Mucosa of stomach (tissue), 1 donor: ENCODE measurements at regions not wholly inside any gene's neighbourhood (a gene's known extent, or its start where the extent isn't known, plus 50 kb on each side); places are given as distances from the start of the nearest gene placed in this dataset.

Experiments used
- H3K27me3 ChIP-seq: one replicate; pipeline ENCODE4 v1.7.0; 2013; ENCODE audit warnings: mild to moderate bottlenecking, low read length; ENCODE audit not compliant: control insufficient read depth, insufficient read depth
- H3K36me3 ChIP-seq: one replicate; pipeline ENCODE4 v1.7.0; 2013; ENCODE audit warnings: low read length; ENCODE audit not compliant: control insufficient read depth, insufficient read depth
- H3K4me1 ChIP-seq: one replicate; pipeline ENCODE4 v1.7.0; 2013; ENCODE audit warnings: mild to moderate bottlenecking, low read length; ENCODE audit not compliant: control insufficient read depth, insufficient read depth
- H3K4me3 ChIP-seq: one replicate; pipeline ENCODE4 v1.7.0; 2013; ENCODE audit warnings: low read length
- H3K9ac ChIP-seq: one replicate; pipeline ENCODE4 v1.7.0; 2013; ENCODE audit warnings: mild to moderate bottlenecking, low read length, moderate library complexity
- H3K9me3 ChIP-seq: one replicate; pipeline ENCODE4 v1.7.0; 2013; ENCODE audit warnings: mild to moderate bottlenecking, low read length, moderate library complexity; ENCODE audit not compliant: control insufficient read depth
- donor health status: Pancreatic carcinoma.

DNA sequence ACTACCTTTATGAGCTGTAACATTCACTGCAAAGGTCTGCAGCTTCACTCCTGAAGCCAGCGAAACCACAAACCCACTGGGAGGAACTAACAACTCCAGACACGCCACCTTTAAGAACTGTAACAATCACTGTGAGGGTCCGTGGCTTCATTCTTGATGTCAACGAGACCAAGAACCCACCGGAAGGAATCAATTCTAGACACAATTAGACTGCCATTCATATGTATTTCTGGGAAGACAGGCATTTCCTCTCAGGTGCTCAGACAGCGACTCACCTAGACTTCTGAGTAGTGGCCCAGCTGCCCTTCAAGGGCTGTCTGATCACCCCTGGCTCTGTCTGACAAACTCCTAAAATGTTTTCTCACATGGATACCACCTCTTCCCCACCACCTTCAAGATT lies 506.8 kb downstream of the PDCD6IP start:
- Histone ChIP-seq H3K4me3 (no peak overlapping the region), H3K9ac (no peak overlapping the region), H3K4me1 (no peaks in the 10 kb centered on the region), H3K9me3 (no peaks in the 10 kb centered on the region), H3K27me3 (no peaks in the 10 kb centered on the region), H3K36me3 (no peaks in the 10 kb centered on the region)

DNA sequence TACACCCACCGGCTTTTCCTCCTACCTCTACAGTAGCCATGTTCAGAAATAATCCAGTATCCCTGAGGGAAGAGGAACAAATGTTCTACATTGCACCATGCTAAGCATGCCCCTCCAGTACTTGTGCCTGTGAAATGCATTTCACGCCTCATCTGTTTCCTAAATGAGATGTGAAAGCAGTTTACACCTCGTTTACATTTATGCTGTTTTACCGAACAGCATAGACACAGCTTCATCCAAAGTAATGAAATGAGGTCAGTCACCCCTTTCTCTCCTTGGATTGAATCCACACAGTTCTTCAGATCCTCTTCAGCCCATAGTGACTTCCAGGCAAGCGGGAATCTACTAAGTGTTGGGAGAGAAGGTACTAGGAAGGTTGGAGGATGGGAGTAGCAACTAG lies 514.3 kb downstream of the PDCD6IP start:
- Histone ChIP-seq H3K4me3 (no peak overlapping the region), H3K4me1 (no peaks in the 10 kb centered on the region), H3K9me3 (no peaks in the 10 kb centered on the region), H3K36me3 (no peaks in the 10 kb centered on the region), H3K27me3 (no peaks in the 10 kb centered on the region), H3K9ac (no peak overlapping the region)

DNA sequence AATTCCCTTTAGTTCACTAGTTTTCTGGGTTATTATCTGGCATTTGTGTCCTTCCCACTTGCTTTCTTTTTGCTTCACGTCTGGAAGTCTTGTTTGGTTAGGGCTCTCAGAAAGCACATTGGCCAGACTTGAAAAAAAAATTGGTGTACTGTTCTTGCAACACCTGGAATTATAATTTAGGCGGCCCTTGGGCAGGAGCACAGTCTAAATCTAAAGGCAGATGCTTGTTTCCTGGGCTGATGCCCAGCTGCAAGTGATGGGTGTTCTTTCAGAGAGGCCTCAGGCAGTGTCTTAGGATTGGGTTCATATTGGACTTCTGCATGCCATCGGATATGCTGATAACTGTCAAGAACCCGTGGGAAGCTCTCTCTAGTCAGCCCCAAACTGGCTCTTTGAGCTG lies 521.5 kb downstream of the PDCD6IP start:
- no peaks in the 10 kb centered on the region for H3K36me3 ChIP-seq
- no peaks in the 10 kb centered on the region for H3K27me3 ChIP-seq
- no peaks in the 10 kb centered on the region for H3K4me1 ChIP-seq
- H3K9ac ChIP-seq: no peak overlapping the region
- no peaks in the 10 kb centered on the region for H3K9me3 ChIP-seq
- H3K4me3 ChIP-seq: no peak overlapping the region

DNA sequence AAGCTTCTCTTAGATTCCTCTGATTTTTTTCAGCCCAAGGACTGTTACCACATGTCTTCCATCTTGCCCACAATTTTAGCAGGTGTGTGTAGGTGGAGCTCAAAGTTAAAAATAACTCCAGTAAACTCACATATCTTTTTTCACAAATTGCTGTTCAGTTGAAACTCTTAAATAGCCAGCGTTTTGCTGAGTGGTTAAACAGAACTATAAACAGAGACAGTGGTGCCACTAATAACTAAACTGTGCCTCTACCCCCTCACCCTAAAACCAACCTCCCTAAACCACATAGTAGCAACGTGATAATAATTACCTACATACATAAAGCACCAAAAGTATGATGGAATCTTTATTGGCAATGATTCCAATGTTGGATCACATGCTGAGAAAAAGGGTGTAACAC lies 525.1 kb downstream of the PDCD6IP start:
- no peaks in the 10 kb centered on the region for H3K9me3 ChIP-seq
- no peaks in the 10 kb centered on the region for H3K27me3 ChIP-seq
- no peak overlapping the region for H3K9ac ChIP-seq
- H3K4me3 ChIP-seq: no peak overlapping the region
- no peaks in the 10 kb centered on the region for H3K4me1 ChIP-seq
- H3K36me3 ChIP-seq: no peaks in the 10 kb centered on the region

DNA sequence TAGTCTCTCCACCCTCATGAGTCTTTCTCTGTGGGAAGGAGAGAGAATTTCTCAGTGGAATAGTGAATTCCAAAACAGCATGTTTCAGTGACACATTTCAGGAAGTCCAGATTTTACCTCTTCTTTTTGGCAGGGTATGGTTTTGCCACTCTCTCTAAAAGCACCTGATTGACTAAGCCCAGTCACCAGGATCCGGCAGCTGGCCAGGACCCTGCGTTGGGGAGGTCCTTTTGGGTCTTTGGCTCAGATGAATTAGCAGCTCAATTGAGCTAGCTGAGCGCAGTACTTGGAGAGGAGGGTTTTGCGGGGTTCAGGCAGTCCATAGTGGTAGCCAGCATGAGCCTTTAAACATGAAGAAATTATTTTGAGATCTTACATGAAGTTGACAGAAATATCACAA lies 548.2 kb downstream of the PDCD6IP start:
- Histone ChIP-seq H3K4me3 (no peak overlapping the region), H3K27me3 (no peaks in the 10 kb centered on the region), H3K9ac (no peak overlapping the region), H3K36me3 (no peaks in the 10 kb centered on the region), H3K4me1 (no peaks in the 10 kb centered on the region), H3K9me3 (no peaks in the 10 kb centered on the region)

DNA sequence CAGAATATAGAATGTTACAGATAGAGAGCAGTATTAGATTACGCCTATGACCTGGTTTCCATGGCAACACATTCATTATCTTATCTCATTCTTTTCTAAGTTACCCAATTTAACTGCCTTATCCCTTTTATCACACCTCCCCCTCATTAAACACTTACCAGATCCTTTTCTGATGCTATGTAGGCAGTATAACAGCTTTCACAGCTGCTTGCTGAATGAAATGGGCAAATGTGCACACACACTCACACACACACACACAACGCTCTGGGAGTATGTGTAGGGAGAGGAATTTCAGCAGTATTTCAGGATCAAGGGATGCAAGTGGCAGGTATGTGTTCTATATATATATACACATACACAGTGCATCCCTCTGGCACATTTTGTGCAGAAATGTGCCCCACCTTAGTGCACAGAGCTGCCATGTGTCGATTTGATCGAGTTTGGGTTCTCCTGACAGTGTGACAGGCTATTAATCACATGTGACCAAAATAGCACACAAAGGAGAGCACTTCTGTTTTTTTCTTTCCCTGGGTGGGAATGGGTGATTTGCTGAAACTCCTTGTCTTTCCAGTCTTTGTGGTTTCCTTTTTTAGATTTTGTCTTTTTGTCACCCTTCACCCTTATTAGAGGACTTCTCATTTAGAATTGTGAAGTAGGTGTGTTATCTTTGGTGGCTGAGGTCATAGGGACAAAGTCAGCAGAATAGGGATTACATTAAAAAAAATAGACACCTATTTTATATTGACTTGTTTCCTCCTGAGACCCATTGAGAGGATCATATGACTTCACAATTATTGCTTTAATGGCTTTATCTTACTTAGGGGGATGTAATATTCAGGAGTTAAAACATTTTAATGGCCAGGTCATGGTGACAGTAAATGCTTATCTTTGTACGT lies 553.7 kb downstream of the PDCD6IP start:
- Histone ChIP-seq H3K9me3 (no peaks in the 10 kb centered on the region), H3K9ac (no peak overlapping the region), H3K27me3 (no peaks in the 10 kb centered on the region), H3K36me3 (no peaks in the 10 kb centered on the region), H3K4me3 (no peak overlapping the region), H3K4me1 (no peaks in the 10 kb centered on the region)

DNA sequence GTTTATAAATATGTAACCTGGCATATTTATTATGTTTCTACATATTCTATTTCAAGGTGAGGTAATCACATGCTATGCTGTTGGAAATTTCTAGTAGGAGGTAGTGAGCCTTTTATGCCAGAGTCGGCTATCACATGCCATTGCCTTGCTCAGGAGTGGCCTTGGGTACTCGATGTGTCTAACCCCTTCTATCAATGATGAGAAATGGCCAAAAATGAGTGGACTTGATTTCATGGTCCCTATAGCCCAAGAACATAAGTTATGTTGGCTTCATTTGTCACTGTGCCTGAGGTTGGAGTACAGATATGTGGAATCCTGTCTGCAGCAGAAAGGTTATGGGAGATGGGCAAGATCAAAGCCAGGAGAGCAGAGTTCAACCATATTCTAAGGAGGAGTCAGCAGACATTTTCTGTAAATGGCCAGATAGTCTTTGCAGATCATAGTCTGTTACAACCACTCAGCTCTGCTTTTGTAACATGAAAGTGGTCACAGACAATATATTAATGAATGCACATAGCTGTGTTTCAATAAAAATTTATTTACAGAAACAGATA lies 554.4 kb downstream of the PDCD6IP start:
- Histone ChIP-seq H3K27me3 (no peaks in the 10 kb centered on the region), H3K9ac (no peak overlapping the region), H3K4me3 (no peak overlapping the region), H3K36me3 (no peaks in the 10 kb centered on the region), H3K4me1 (no peaks in the 10 kb centered on the region), H3K9me3 (no peaks in the 10 kb centered on the region)

DNA sequence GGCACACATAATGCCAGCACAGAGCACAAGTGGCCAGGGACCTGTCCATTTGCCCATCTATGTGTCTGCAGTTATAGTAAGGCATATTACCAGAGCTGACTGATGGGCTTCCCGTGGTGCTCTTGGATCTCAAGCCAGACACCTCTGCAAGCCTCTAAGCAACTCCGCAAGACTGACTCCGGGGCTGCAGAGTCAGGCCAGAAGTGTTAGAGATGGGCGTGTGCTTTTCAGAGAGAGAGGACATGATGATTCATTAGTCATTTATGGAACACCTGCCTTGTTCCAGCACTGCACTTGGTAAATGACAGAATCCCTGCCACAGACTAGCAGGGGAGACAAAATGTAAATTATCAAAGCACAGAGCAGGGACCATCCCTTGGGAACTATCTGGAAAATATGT lies 559.0 kb downstream of the PDCD6IP start:
- no peaks in the 10 kb centered on the region for H3K36me3 ChIP-seq
- no peaks in the 10 kb centered on the region for H3K4me1 ChIP-seq
- no peaks in the 10 kb centered on the region for H3K9me3 ChIP-seq
- H3K27me3 ChIP-seq: no peaks in the 10 kb centered on the region
- no peak overlapping the region for H3K4me3 ChIP-seq
- no peak overlapping the region for H3K9ac ChIP-seq

DNA sequence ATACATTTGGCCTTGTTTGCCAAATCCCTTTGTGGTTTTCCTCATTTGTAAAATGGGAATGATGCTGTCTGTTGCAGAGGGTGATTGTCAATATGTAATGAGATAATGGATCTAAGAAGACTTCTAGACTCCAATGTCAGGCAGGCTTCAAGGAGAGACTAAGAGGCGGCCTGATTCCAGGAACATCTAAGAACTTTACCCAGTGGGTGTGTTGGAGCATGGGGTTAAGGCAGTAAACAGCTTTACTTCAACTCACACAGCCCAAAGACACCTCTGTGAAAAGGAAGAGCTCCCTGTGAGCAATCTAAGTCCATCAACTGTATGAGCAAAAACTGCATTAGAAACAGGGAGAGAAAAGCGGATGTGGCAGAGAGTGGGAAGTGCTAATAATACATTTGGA lies 560.6 kb downstream of the PDCD6IP start:
- Histone ChIP-seq H3K27me3 (no peaks in the 10 kb centered on the region), H3K4me3 (no peak overlapping the region), H3K9ac (no peak overlapping the region), H3K36me3 (no peaks in the 10 kb centered on the region), H3K4me1 (no peaks in the 10 kb centered on the region), H3K9me3 (no peaks in the 10 kb centered on the region)

DNA sequence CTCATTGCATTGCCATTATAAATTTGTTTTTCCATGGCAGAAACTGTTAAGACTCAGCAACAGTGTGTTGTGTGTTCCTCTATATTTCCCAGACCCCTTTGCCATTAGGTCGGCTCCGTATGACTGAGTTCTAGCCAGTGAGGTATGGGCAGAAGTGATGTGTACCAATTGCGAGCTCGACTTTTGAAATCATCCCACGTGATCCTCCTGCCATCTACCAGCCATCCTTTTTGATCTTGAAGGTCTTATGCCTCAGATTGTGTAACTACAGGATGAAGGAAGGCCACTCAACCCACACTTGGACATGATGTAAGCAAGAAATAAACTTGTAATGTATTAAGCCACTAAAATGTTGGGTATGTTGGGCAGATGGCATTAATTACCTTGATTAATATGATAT lies 562.3 kb downstream of the PDCD6IP start:
- no peak overlapping the region for H3K9ac ChIP-seq
- H3K9me3 ChIP-seq: no peaks in the 10 kb centered on the region
- H3K27me3 ChIP-seq: no peaks in the 10 kb centered on the region

DNA sequence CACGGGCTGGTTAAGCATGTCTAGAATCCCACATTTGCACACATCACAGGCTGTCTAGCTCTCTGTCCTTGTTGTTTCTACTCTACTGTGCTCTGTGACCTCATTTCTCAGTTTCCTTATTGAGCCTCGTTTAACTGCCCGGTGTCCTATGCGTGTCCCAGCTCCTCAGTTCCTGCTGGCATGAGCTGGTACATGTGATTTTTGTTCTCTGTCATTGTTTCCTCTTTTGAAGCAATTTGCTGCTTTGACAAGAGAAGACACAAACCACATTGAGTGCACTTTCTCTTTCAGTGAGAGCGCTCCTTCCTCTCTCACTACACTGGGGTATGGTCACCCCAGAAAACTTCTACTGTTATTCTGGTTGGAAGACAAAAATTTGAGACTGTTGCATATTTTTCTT lies 563.5 kb downstream of the PDCD6IP start:
- Histone ChIP-seq H3K9me3 (no peaks in the 10 kb centered on the region), H3K36me3 (no peaks in the 10 kb centered on the region), H3K9ac (no peak overlapping the region), H3K27me3 (no peaks in the 10 kb centered on the region), H3K4me3 (no peak overlapping the region), H3K4me1 (no peaks in the 10 kb centered on the region)

More for the DNA sequence above, 562.3 kb downstream of the PDCD6IP start:
- Histone ChIP-seq H3K4me1 (no peaks in the 10 kb centered on the region), H3K36me3 (no peaks in the 10 kb centered on the region), H3K4me3 (no peak overlapping the region)

DNA sequence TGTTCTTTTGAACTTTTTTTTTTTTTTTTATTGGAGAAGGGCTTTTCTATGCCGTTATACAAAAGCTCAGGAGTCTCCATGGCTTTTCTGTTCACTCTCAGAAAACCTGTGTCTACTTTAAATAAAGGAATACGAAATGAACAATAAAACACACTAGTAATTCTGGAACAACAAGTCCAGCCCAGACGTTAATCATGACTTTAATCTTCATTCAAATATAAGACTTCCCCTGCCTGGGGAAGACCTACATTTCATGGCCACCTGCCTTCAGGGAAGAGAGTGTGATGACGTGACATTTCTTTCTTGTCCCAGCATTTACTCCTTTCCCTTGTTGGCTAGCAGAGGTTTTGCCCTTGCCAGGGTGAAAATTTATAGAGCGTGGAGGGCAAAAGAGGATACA lies 564.5 kb downstream of the PDCD6IP start:
- no peaks in the 10 kb centered on the region for H3K4me1 ChIP-seq
- no peaks in the 10 kb centered on the region for H3K27me3 ChIP-seq
- no peak overlapping the region for H3K9ac ChIP-seq
- H3K36me3 ChIP-seq: no peaks in the 10 kb centered on the region
- H3K9me3 ChIP-seq: no peaks in the 10 kb centered on the region
- H3K4me3 ChIP-seq: no peak overlapping the region
